ENCODE measurements at regions not wholly inside any gene's neighbourhood (a gene's known extent, or its start where the extent isn't known, plus 50 kb on each side); places are given as distances from the start of the nearest gene placed in this dataset.

- DNase-seq (ENCODE audit: low read depth): no peak
Measured at GRCh38 chr13:33746867-33747266, 71.1 kb upstream of the RFC3 start.

GRCh38 chr13:33751151-33751550 lies 66.8 kb upstream of the RFC3 start:
- peak; percentile 39 for DNase-seq (ENCODE audit: low read depth)

GRCh38 chr13:33752094-33752493 lies 65.9 kb upstream of the RFC3 start:
- no peak for DNase-seq (ENCODE audit: low read depth)

- no peak for DNase-seq (ENCODE audit: low read depth)
Measured at GRCh38 chr13:33752597-33752996, 65.4 kb upstream of the RFC3 start.

- DNase-seq (ENCODE audit: low read depth): no peak
Measured at GRCh38 chr13:33756929-33757328, 61.0 kb upstream of the RFC3 start.

GRCh38 chr13:33757713-33758112 lies 60.2 kb upstream of the RFC3 start:
- no peak for DNase-seq (ENCODE audit: low read depth)

- no peak for DNase-seq (ENCODE audit: low read depth)
Measured at GRCh38 chr13:33758113-33758512, 59.8 kb upstream of the RFC3 start.

- no peak for DNase-seq (ENCODE audit: low read depth)
Measured at GRCh38 chr13:33761740-33762139, 56.2 kb upstream of the RFC3 start.

- DNase-seq (ENCODE audit: low read depth): no peak
Measured at GRCh38 chr13:33763021-33763420, 54.9 kb upstream of the RFC3 start.

GRCh38 chr13:33764716-33765115 lies 53.2 kb upstream of the RFC3 start:
- DNase-seq (ENCODE audit: low read depth): no peak

GRCh38 chr13:33766329-33767123 lies 51.4 kb upstream of the RFC3 start:
- no peak for DNase-seq (ENCODE audit: low read depth)

- no peak for DNase-seq (ENCODE audit: low read depth)
Measured at GRCh38 chr13:33767140-33767539, 50.8 kb upstream of the RFC3 start.

Data from GM04503 (cell line).